ENCODE measurements at regions not wholly inside any gene's neighbourhood (a gene's known extent, or its start where the extent isn't known, plus 50 kb on each side); places are given as distances from the start of the nearest gene placed in this dataset.
"Not testable (repeated sequence)": the region's sequence is repeated elsewhere in the genome, so short reads cannot be mapped to it uniquely, and the experiment has no call there.

DNA sequence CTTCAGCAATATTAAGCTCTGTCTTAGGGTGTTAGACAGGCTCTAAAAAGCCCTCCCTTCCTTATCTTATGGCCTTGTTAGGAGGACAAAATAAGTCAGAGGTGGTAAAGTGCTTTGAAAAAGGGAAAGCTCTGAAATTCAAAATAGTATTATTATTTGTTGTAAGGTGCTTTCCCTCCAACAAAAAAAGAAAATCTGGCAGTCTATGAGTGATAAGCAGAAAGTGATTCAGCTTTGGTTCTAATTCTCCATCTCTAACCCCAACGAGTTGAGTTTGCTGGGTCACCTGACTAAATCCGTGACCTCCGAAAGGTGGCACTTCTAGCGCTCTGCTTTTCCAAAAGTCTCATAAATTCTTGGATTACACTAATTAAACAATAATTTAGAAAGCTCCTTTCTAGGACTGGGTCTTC, 305.1 kb downstream of the BCL2L11 start:
- H4K20me1 ChIP-seq (replicated peaks in 1 of 2; ENCODE audit: control insufficient read depth in 1 of 2, insufficient read depth in 2 of 2, low read length in 2 of 2); H3K36me3 ChIP-seq (ENCODE audit: control insufficient read depth in 2 of 4, insufficient read depth in 4 of 4, low read length in 3 of 4); H3K4me1 ChIP-seq (replicated peaks in 1 of 4; ENCODE audit: control insufficient read depth in 3 of 4, insufficient read depth in 4 of 4, low read length in 3 of 4); H3K4me2 ChIP-seq (ENCODE audit: insufficient read depth in 1 of 2, low read depth in 2 of 2, low read length in 2 of 2); H3K56ac ChIP-seq (replicated peaks; ENCODE audit: insufficient read length, low read depth, low read length); H2BK120ac ChIP-seq (replicated peaks; ENCODE audit: low read depth, low read length); H3K4me3 ChIP-seq (ENCODE audit: extremely low read depth in 1 of 4, insufficient read depth in 2 of 4, low read depth in 3 of 4, low read length in 4 of 4); H3K23ac ChIP-seq (ENCODE audit: insufficient read length); H3K27me3 ChIP-seq (replicated peaks in 1 of 4; ENCODE audit: control insufficient read depth in 3 of 4, extremely low read depth in 1 of 4, insufficient read depth in 3 of 4, low read length in 3 of 4); H4K5ac ChIP-seq (ENCODE audit: insufficient read length, low read depth, low read length); H2BK5ac ChIP-seq (ENCODE audit: low read depth, low read length); DNase-seq (ENCODE audit: low read depth in 1 of 2, low spot score in 2 of 2); H3K79me1 ChIP-seq (ENCODE audit: low read depth, low read length); H3K18ac ChIP-seq (ENCODE audit: extremely low read depth, low read length); H4K91ac ChIP-seq (replicated peaks; ENCODE audit: insufficient read length, low read length); H2BK12ac ChIP-seq (ENCODE audit: low read depth, low read length); H2BK20ac ChIP-seq (ENCODE audit: low read length); CTCF ChIA-PET (ENCODE audit: partially characterized antibody); H3K14ac ChIP-seq (ENCODE audit: insufficient read length); H3K79me2 ChIP-seq (ENCODE audit: control insufficient read depth in 1 of 2, insufficient read depth in 2 of 2, low read length in 2 of 2); H3K9ac ChIP-seq (replicated peaks in 1 of 4; ENCODE audit: extremely low read depth in 1 of 4, low read depth in 3 of 4, low read length in 3 of 4); H2AK5ac ChIP-seq (ENCODE audit: low read depth, low read length); H2BK15ac ChIP-seq (ENCODE audit: low read length); H2AFZ ChIP-seq (ENCODE audit: low read length); H3K23me2 ChIP-seq (ENCODE audit: low read depth, low read length); H3K9me3 ChIP-seq (ENCODE audit: insufficient read depth in 2 of 2, low read depth in 1 of 2, low read length in 1 of 2); FAIRE-seq; POLR2A ChIA-PET (ENCODE audit: partially characterized antibody); H4K8ac ChIP-seq (ENCODE audit: extremely low read depth, insufficient read depth, low read length); H3K27ac ChIP-seq (ENCODE audit: low read depth, low read length); H3K4ac ChIP-seq (replicated peaks; ENCODE audit: insufficient read length, low read depth, low read length): not testable (repeated sequence)
- WGBS, 2 experiments (ENCODE audit: extremely low coverage in 1 of 2, insufficient coverage in 1 of 2, insufficient read length in 1 of 2, insufficient replicate concordance in 2 of 2, low coverage in 1 of 2, low lambda C conversion rate in 2 of 2, missing lambda C conversion rate in 1 of 2) = 96% methylated on average over 4 of the region's 4 CpGs; no CpG with 5 or more reads in 1 of the 2 experiments

- H2AFZ ChIP-seq (ENCODE audit: low read length); H3K23ac ChIP-seq (ENCODE audit: insufficient read length); H3K4me3 ChIP-seq (ENCODE audit: extremely low read depth in 1 of 4, insufficient read depth in 2 of 4, low read depth in 3 of 4, low read length in 4 of 4); DNase-seq (ENCODE audit: low read depth in 1 of 2, low spot score in 2 of 2); H2BK12ac ChIP-seq (ENCODE audit: low read depth, low read length); H3K9me3 ChIP-seq (ENCODE audit: insufficient read depth in 2 of 2, low read depth in 1 of 2, low read length in 1 of 2); H3K14ac ChIP-seq (ENCODE audit: insufficient read length); H3K9ac ChIP-seq (replicated peaks in 1 of 4; ENCODE audit: extremely low read depth in 1 of 4, low read depth in 3 of 4, low read length in 3 of 4); H3K27ac ChIP-seq (ENCODE audit: low read depth, low read length); H3K18ac ChIP-seq (ENCODE audit: extremely low read depth, low read length); H3K4ac ChIP-seq (replicated peaks; ENCODE audit: insufficient read length, low read depth, low read length); H4K5ac ChIP-seq (ENCODE audit: insufficient read length, low read depth, low read length); H3K27me3 ChIP-seq (replicated peaks in 1 of 4; ENCODE audit: control insufficient read depth in 3 of 4, extremely low read depth in 1 of 4, insufficient read depth in 3 of 4, low read length in 3 of 4); CTCF ChIA-PET (ENCODE audit: partially characterized antibody); H3K23me2 ChIP-seq (ENCODE audit: low read depth, low read length); FAIRE-seq; H2AK5ac ChIP-seq (ENCODE audit: low read depth, low read length); H4K8ac ChIP-seq (ENCODE audit: extremely low read depth, insufficient read depth, low read length); H3K56ac ChIP-seq (replicated peaks; ENCODE audit: insufficient read length, low read depth, low read length); H2BK20ac ChIP-seq (ENCODE audit: low read length); H4K91ac ChIP-seq (replicated peaks; ENCODE audit: insufficient read length, low read length); H4K20me1 ChIP-seq (replicated peaks in 1 of 2; ENCODE audit: control insufficient read depth in 1 of 2, insufficient read depth in 2 of 2, low read length in 2 of 2); H3K79me1 ChIP-seq (ENCODE audit: low read depth, low read length); H2BK120ac ChIP-seq (replicated peaks; ENCODE audit: low read depth, low read length); H3K36me3 ChIP-seq (ENCODE audit: control insufficient read depth in 2 of 4, insufficient read depth in 4 of 4, low read length in 3 of 4); H2BK15ac ChIP-seq (ENCODE audit: low read length); POLR2A ChIA-PET (ENCODE audit: partially characterized antibody); H3K79me2 ChIP-seq (ENCODE audit: control insufficient read depth in 1 of 2, insufficient read depth in 2 of 2, low read length in 2 of 2); H3K4me2 ChIP-seq (ENCODE audit: insufficient read depth in 1 of 2, low read depth in 2 of 2, low read length in 2 of 2); H3K4me1 ChIP-seq (replicated peaks in 1 of 4; ENCODE audit: control insufficient read depth in 3 of 4, insufficient read depth in 4 of 4, low read length in 3 of 4); H2BK5ac ChIP-seq (ENCODE audit: low read depth, low read length): not testable (repeated sequence)
- 90% methylated on average over 4 of the region's 4 CpGs; no CpG with 5 or more reads in 1 of the 2 experiments for WGBS, 2 experiments (ENCODE audit: extremely low coverage in 1 of 2, insufficient coverage in 1 of 2, insufficient read length in 1 of 2, insufficient replicate concordance in 2 of 2, low coverage in 1 of 2, low lambda C conversion rate in 2 of 2, missing lambda C conversion rate in 1 of 2)
Observed at GRCh38 chr2:111427346-111427745, 306.6 kb downstream of the BCL2L11 start.

Measured in H1 (cell line).